Kidney (tissue), 13 donors: ENCODE measurements at regions not wholly inside any gene's neighbourhood (a gene's known extent, or its start where the extent isn't known, plus 50 kb on each side); places are given as distances from the start of the nearest gene placed in this dataset.

Experiments used
- DNase-seq, 5 donors: peaks; one replicate each; pipeline ENCODE4 v3.0.0-alpha.2; 2013 to 2020
- FAIRE-seq: peaks from 2 replicates; lab custom pipeline; 2012; peaks lifted over from hg19 to GRCh38; lab: Jason Lieb, UNC
- H3K27ac ChIP-seq, 2 donors: one replicate each; pipeline ENCODE4 v1.7.0; 2013; ENCODE audit warnings: low read depth in 2 of 2, low read length in 2 of 2, inconsistent platforms in 1 of 2
- H3K27me3 ChIP-seq: one replicate; pipeline ENCODE4 v1.7.1; 2013; ENCODE audit warnings: low read length, inconsistent platforms; ENCODE audit not compliant: control insufficient read depth, insufficient read depth
- H3K36me3 ChIP-seq, 3 donors: one replicate each; pipeline versions ENCODE4 v1.7.0 to v1.7.1; 2013; ENCODE audit warnings: low read length in 3 of 3, control low read depth in 1 of 3, inconsistent platforms in 1 of 3; ENCODE audit not compliant: insufficient read depth in 3 of 3, control insufficient read depth in 2 of 3
- H3K4me1 ChIP-seq, 3 donors: one replicate each; pipeline versions ENCODE4 v1.7.0 to v1.7.1; 2013; ENCODE audit warnings: low read length in 3 of 3, inconsistent platforms in 1 of 3, low read depth in 1 of 3; ENCODE audit not compliant: control insufficient read depth in 2 of 3, insufficient read depth in 2 of 3
- H3K4me3 ChIP-seq, 3 donors: one replicate each; pipeline versions ENCODE4 v1.7.0 to v1.8.1; 2013; ENCODE audit warnings: low read length in 3 of 3, control low read depth in 1 of 3, inconsistent platforms in 1 of 3
- H3K9ac ChIP-seq, 3 donors: one replicate each; pipeline versions ENCODE4 v1.7.0 to v1.7.1; 2013; ENCODE audit warnings: low read length in 3 of 3, control low read depth in 1 of 3, inconsistent platforms in 1 of 3
- H3K9me3 ChIP-seq, 3 donors: one replicate each; pipeline versions ENCODE4 v1.7.0 to v1.7.1; 2013; ENCODE audit warnings: low read length in 3 of 3, control low read depth in 1 of 3, inconsistent platforms in 1 of 3; ENCODE audit not compliant: control insufficient read depth in 2 of 3, insufficient read depth in 1 of 3
- intact Hi-C: fragments of 100-400 bp; cut with DNase I; formaldehyde crosslinking; loops from one replicate; pipeline ENCODE4 v1.11.1; 2022
- TF ChIP-seq, protein P1 (sequence below): IDR thresholded peaks from 3 replicates; pipeline ENCODE4 v1.5.1; 2012; ENCODE audit warnings: mild to moderate bottlenecking, moderate library complexity, borderline replicate concordance; ENCODE audit not compliant: insufficient read depth; ENCODE audit errors: extremely low read depth
- donor health status: control.
- donor health status: control.
- donor health status: control.
- donor health status: control.
- donor health status: control.
- donor health status: DM: yes; HTN: yes; CAD: no.
- donor health status: Normal renal cell carcinoma (clear cell type).

DNA sequence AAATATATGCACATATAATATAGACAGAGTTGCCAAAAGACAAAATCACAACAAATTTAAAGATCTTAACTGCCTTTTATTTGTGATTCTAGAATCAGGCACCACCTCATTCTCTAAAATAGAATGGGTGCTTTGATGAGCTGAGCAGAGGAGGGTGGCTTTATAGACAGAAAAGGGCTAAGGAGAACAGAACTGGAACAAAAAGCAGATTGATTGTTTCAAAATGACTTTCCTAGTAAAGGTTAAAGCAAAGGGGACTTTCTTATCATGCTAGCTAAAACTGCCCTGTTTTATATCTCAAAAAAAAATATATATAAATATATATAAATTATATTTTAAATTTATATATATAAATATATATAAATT, 287.6 kb downstream of the FAT3 start:
- Histone ChIP-seq H3K27ac (no peak overlapping the region), H3K4me3 (no peak overlapping the region), H3K9ac (no peak overlapping the region), H3K27me3 (no peaks in the 10 kb centered on the region), H3K36me3 (no peaks in the 10 kb centered on the region), H3K4me1 (no peaks in the 10 kb centered on the region), H3K9me3 (no peaks in the 10 kb centered on the region)
- no peak for FAIRE-seq
- no peak for DNase-seq
- TF ChIP-seq, protein P1, sequence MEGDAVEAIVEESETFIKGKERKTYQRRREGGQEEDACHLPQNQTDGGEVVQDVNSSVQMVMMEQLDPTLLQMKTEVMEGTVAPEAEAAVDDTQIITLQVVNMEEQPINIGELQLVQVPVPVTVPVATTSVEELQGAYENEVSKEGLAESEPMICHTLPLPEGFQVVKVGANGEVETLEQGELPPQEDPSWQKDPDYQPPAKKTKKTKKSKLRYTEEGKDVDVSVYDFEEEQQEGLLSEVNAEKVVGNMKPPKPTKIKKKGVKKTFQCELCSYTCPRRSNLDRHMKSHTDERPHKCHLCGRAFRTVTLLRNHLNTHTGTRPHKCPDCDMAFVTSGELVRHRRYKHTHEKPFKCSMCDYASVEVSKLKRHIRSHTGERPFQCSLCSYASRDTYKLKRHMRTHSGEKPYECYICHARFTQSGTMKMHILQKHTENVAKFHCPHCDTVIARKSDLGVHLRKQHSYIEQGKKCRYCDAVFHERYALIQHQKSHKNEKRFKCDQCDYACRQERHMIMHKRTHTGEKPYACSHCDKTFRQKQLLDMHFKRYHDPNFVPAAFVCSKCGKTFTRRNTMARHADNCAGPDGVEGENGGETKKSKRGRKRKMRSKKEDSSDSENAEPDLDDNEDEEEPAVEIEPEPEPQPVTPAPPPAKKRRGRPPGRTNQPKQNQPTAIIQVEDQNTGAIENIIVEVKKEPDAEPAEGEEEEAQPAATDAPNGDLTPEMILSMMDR, result no peak
- intact Hi-C loops, result no loop called here

DNA sequence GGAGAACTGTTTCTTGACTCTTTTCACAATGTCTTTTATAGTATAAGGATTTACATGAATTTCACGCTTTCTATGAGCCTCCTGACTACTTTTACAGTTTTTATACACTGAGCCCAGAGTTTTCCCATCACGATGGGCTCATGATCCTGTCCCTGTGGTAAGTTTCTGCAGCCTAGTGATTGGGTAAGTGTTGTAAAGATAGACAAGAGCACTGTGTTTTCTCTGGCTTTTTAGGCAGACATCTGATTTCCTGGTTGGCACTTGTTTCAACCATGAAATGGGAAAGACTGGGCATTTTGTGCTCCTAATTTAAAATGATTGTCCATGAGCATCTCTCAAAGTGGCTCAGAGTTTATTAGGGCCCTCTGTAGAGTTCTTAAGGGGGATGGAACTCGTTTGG, 299.0 kb downstream of the FAT3 start:
- H3K4me1 ChIP-seq, result no peaks in the 10 kb centered on the region
- intact Hi-C loops, result no loop called here

DNA sequence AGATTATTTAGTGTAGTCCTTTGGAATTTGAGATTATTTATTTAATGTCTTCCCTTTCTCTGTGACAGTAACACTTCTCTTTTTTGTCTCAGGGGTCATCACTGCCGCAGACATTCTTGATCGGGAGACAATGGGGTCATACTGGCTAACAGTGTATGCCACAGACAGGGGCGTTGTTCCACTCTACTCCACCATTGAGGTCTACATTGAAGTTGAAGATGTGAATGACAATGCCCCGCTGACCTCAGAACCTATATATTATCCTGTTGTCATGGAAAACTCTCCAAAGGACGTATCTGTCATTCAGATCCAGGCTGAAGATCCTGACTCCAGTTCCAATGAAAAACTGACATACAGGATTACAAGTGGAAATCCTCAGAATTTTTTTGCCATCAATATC, 299.9 kb downstream of the FAT3 start:
- DNase-seq, result no peak
- no peak overlapping the region for H3K9ac ChIP-seq
- H3K4me1 ChIP-seq, result no peaks in the 10 kb centered on the region
- no peaks in the 10 kb centered on the region for H3K9me3 ChIP-seq
- no peaks in the 10 kb centered on the region for H3K27me3 ChIP-seq
- TF ChIP-seq, protein P1, result no peak
- FAIRE-seq, result no peak
- H3K4me3 ChIP-seq, result no peak overlapping the region
- H3K36me3 ChIP-seq, result no peaks in the 10 kb centered on the region
- intact Hi-C loops, result no loop called here
- no peak overlapping the region for H3K27ac ChIP-seq

More for the DNA sequence above, 299.0 kb downstream of the FAT3 start:
- Histone ChIP-seq H3K27me3 (no peaks in the 10 kb centered on the region), H3K9me3 (no peaks in the 10 kb centered on the region), H3K36me3 (no peaks in the 10 kb centered on the region), H3K4me3 (no peak overlapping the region), H3K27ac (no peak overlapping the region), H3K9ac (no peak overlapping the region)
- no peak for DNase-seq
- no peak for FAIRE-seq
- TF ChIP-seq, protein P1, result no peak

DNA sequence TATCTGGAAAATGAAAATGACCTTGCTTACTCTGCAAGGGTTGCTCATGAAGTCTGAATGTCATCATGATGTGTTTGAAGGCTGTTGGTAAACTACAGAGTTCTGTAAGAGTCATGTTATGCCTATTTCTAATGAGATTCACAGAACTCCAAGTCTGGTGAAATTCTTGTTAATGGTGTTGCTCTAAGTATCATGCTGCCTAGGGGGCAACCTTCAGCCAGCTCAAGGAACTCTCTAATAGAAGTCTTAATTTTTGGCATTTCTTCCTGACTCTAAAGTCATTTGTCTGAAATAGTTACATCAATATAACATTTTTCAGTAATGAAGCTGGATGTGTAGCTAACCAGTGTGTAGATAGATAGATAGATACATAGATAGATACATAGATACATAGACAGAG, 302.8 kb downstream of the FAT3 start:
- Histone ChIP-seq H3K4me3 (no peak overlapping the region), H3K27ac (no peak overlapping the region), H3K27me3 (no peaks in the 10 kb centered on the region), H3K36me3 (no peaks in the 10 kb centered on the region), H3K9ac (no peak overlapping the region), H3K9me3 (no peaks in the 10 kb centered on the region), H3K4me1 (no peaks in the 10 kb centered on the region)
- intact Hi-C loops, result no loop called here
- DNase-seq (peak in 2 of 5 donors; percentile 7 to 19), FAIRE-seq (no peak)
- TF ChIP-seq, protein P1, result no peak
